ENCODE measurements at regions not wholly inside any gene's neighbourhood (a gene's known extent, or its start where the extent isn't known, plus 50 kb on each side); places are given as distances from the start of the nearest gene placed in this dataset.

GRCh38 chr16:86219655-86220445 lies 290.5 kb upstream of the FOXF1 start:
- TF ChIP-seq CTCF (IDR thresholded peaks at IDR 0.05) = no peak
- H3K27ac ChIP-seq = no peak overlapping the region
- H3K36me3 ChIP-seq = no peaks in the 10 kb centered on the region
- no peak overlapping the region for H3K4me3 ChIP-seq
- DNase-seq = no peak
- H3K27me3 ChIP-seq = peaks cover 0 to 78% of the 10 kb centered on the region in 2 donors
- H3K9me3 ChIP-seq = no peaks in the 10 kb centered on the region
- no peaks in the 10 kb centered on the region for H3K4me1 ChIP-seq
- intact Hi-C loops (cut with DNase I; ENCODE audit: low total_unique reads) = no loop called here

- Histone ChIP-seq H3K36me3 (no peaks in the 10 kb centered on the region), H3K4me3 (no peak overlapping the region), H3K9me3 (no peaks in the 10 kb centered on the region), H3K4me1 (no peaks in the 10 kb centered on the region), H3K27ac (no peak overlapping the region), H3K27me3 (peaks cover 0 to 72% of the 10 kb centered on the region in 2 donors)
- TF ChIP-seq CTCF (IDR thresholded peaks at IDR 0.05) = no peak
- intact Hi-C loops (cut with DNase I; ENCODE audit: low total_unique reads) = no loop called here
- no peak for DNase-seq
These were observed 289.8 kb upstream of the FOXF1 start for GRCh38 chr16:86220561-86220960.

- TF ChIP-seq CTCF (IDR thresholded peaks at IDR 0.05) = no peak
- no peaks in the 10 kb centered on the region for H3K4me1 ChIP-seq
- H3K4me3 ChIP-seq = no peak overlapping the region
- H3K27ac ChIP-seq = no peak overlapping the region
- intact Hi-C loops (cut with DNase I; ENCODE audit: low total_unique reads) = no loop called here
- H3K36me3 ChIP-seq = no peaks in the 10 kb centered on the region
- peaks cover 0 to 74% of the 10 kb centered on the region in 2 donors for H3K27me3 ChIP-seq
- H3K9me3 ChIP-seq = no peaks in the 10 kb centered on the region
- DNase-seq = no peak
These were observed 289.2 kb upstream of the FOXF1 start for GRCh38 chr16:86221085-86221484.

- H3K27me3 ChIP-seq = peaks cover 0 to 75% of the 10 kb centered on the region in 2 donors
- H3K36me3 ChIP-seq = no peaks in the 10 kb centered on the region
- TF ChIP-seq CTCF (IDR thresholded peaks at IDR 0.05) = no peak
- no peak overlapping the region for H3K4me3 ChIP-seq
- intact Hi-C loops (cut with DNase I; ENCODE audit: low total_unique reads) = no loop called here
- DNase-seq = no peak
- no peak overlapping the region for H3K27ac ChIP-seq
- H3K4me1 ChIP-seq = no peaks in the 10 kb centered on the region
- no peaks in the 10 kb centered on the region for H3K9me3 ChIP-seq
These were observed 287.8 kb upstream of the FOXF1 start for GRCh38 chr16:86222547-86222946.

GRCh38 chr16:86222965-86223551 lies 287.3 kb upstream of the FOXF1 start:
- no peak overlapping the region for H3K4me3 ChIP-seq
- H3K9me3 ChIP-seq = no peaks in the 10 kb centered on the region
- H3K4me1 ChIP-seq = no peaks in the 10 kb centered on the region
- intact Hi-C loops (cut with DNase I; ENCODE audit: low total_unique reads) = no loop called here
- TF ChIP-seq CTCF (IDR thresholded peaks at IDR 0.05) = no peak
- no peak for DNase-seq
- no peaks in the 10 kb centered on the region for H3K36me3 ChIP-seq
- no peak overlapping the region for H3K27ac ChIP-seq
- peaks cover 0 to 75% of the 10 kb centered on the region in 2 donors for H3K27me3 ChIP-seq
